ENCODE measurements at regions not wholly inside any gene's neighbourhood (a gene's known extent, or its start where the extent isn't known, plus 50 kb on each side); places are given as distances from the start of the nearest gene placed in this dataset.

DNA sequence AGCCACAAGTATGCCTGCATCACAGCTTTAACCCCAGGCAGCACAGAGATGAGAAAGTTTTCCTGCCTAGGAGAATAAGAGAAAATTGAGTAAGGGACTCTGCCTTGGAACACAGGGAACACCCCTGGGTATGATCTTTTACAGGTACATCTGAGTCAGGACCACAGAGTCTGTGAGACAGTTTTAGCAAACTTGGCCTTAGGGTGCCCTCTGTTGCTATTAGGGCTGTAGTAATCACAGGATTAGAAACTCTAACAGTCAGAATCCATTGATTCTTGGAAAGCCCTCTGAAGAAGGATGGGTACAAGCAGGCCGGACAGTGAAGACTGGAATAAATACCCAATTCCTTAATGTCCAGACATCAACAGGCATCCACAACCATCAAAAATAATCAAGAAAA lies 989.5 kb upstream of the CDH9 start:
- TF ChIP-seq, protein P1, sequence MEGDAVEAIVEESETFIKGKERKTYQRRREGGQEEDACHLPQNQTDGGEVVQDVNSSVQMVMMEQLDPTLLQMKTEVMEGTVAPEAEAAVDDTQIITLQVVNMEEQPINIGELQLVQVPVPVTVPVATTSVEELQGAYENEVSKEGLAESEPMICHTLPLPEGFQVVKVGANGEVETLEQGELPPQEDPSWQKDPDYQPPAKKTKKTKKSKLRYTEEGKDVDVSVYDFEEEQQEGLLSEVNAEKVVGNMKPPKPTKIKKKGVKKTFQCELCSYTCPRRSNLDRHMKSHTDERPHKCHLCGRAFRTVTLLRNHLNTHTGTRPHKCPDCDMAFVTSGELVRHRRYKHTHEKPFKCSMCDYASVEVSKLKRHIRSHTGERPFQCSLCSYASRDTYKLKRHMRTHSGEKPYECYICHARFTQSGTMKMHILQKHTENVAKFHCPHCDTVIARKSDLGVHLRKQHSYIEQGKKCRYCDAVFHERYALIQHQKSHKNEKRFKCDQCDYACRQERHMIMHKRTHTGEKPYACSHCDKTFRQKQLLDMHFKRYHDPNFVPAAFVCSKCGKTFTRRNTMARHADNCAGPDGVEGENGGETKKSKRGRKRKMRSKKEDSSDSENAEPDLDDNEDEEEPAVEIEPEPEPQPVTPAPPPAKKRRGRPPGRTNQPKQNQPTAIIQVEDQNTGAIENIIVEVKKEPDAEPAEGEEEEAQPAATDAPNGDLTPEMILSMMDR (IDR thresholded peaks at IDR 0.05), result no peak
- no peak for TF ChIP-seq EZH2 (IDR thresholded peaks at IDR 0.05)
